ENCODE measurements at regions not wholly inside any gene's neighbourhood (a gene's known extent, or its start where the extent isn't known, plus 50 kb on each side); places are given as distances from the start of the nearest gene placed in this dataset.

GRCh38 chr3:94293793-94294195, 230.9 kb downstream of the NSUN3 start:
- H3K79me2 ChIP-seq (replicated peaks; ENCODE audit: insufficient read depth): no peaks in the 10 kb centered on the region
- no peak for TF ChIP-seq EZH2phosphoT487 (IDR thresholded peaks at IDR 0.05; ENCODE audit: unreplicated experiment)
- TF ChIP-seq ETS1 (IDR thresholded peaks at IDR 0.05): no peak
- no peak for TF ChIP-seq ZNF462 (CRISPR knock-in tag; IDR thresholded peaks at IDR 0.05)
- TF ChIP-seq REST (IDR thresholded peaks at IDR 0.05; ENCODE audit: unreplicated experiment): no peak
- TF ChIP-seq EZH2 (IDR thresholded peaks at IDR 0.05; ENCODE audit: low read depth, unreplicated experiment): no peak
- TF ChIP-seq CTCF (conservative IDR thresholded peaks at IDR 0.05; ENCODE audit: low read depth in 2 of 2): no peak
- TF ChIP-seq CREB1 (CRISPR knock-in tag; IDR thresholded peaks at IDR 0.05; ENCODE audit: low read depth): no peak
- TF ChIP-seq STAT1 (IDR thresholded peaks at IDR 0.05; ENCODE audit: unreplicated experiment): no peak
- no peak for TF ChIP-seq JUNB (IDR thresholded peaks at IDR 0.05; ENCODE audit: unreplicated experiment)
- no peak for TF ChIP-seq ZNF331 (CRISPR knock-in tag; IDR thresholded peaks at IDR 0.05; ENCODE audit: low read depth)
- TF ChIP-seq POLR2AphosphoS5 (IDR thresholded peaks at IDR 0.05; ENCODE audit: low read depth): no peak
- TF ChIP-seq NANOG (IDR thresholded peaks at IDR 0.05; ENCODE audit: borderline replicate concordance): no peak
- TF ChIP-seq ZNF114 (CRISPR knock-in tag; IDR thresholded peaks at IDR 0.05): no peak
- no peaks in the 10 kb centered on the region for H3K36me3 ChIP-seq (ENCODE audit: insufficient read depth)
- H4K20me1 ChIP-seq (replicated peaks; ENCODE audit: insufficient read depth): no peaks in the 10 kb centered on the region
- peaks cover 15% of the 10 kb centered on the region; the same call in 1 of the 2 replicates for H3K27me3 ChIP-seq (ENCODE audit: insufficient read depth)
- H3K4me2 ChIP-seq: no peak overlapping the region
- 0 out of 3 replicates have a peak, but pooled peaks cover 5% of the 10 kb centered on the region for H3K36me3 Mint-ChIP-seq (ENCODE audit: low read depth)
- no peaks in the 10 kb centered on the region for H3K27me3 Mint-ChIP-seq (ENCODE audit: insufficient read depth, low read depth, poor library complexity)
- H3K4me3 ChIP-seq: no peak overlapping the region
- H3F3A ChIP-seq (replicated peaks; ENCODE audit: low read depth): no peaks in the 10 kb centered on the region
- no peak overlapping the region for H3K27ac ChIP-seq (ENCODE audit: low read depth)
- H3K9me3 Mint-ChIP-seq: peaks cover 5% of the 10 kb centered on the region; the same call in 1 of the 3 replicates
- no peak overlapping the region for H3K27ac Mint-ChIP-seq
- no peak overlapping the region for H3K4me3 Mint-ChIP-seq
- ATAC-seq (no peak), DNase-seq (ENCODE audit: low spot score) (no peak)
- H3K4me1 ChIP-seq (ENCODE audit: insufficient read depth): no peaks in the 10 kb centered on the region
- H2AFZ ChIP-seq: no peak overlapping the region
- no peaks in the 10 kb centered on the region; the same call in 1 of the 3 replicates for H3K4me1 Mint-ChIP-seq
- peaks cover 7% of the 10 kb centered on the region; the same call in 1 of the 2 replicates for H3K9me2 ChIP-seq (ENCODE audit: insufficient read depth)

Data from GM23338 (cell line).